Cardiac fibroblast (primary cell): ENCODE measurements at regions not wholly inside any gene's neighbourhood (a gene's known extent, or its start where the extent isn't known, plus 50 kb on each side); places are given as distances from the start of the nearest gene placed in this dataset.

Source experiments
- DNase-seq, 2 donors: peaks; one replicate each; pipeline versions ENCODE4 v3.0.0 to v3.0.0-alpha.2; 2010; ENCODE audit warnings: low read depth in 2 of 2
- H3K4me3 ChIP-seq, 2 donors: replicated peaks in 1 of 2; 1 replicate in 1 of 2; 2 replicates in 1 of 2; pipeline ENCODE4 v1.5.1; 2011; ENCODE audit warnings: low read depth in 2 of 2, low read length in 2 of 2, mild to moderate bottlenecking in 2 of 2, moderate library complexity in 1 of 2
- TF ChIP-seq, protein P1 (sequence below): IDR thresholded peaks from one replicate; pipeline ENCODE4 v1.5.1; 2011; ENCODE audit warnings: low read depth, mild to moderate bottlenecking, low read length, inconsistent platforms

DNA sequence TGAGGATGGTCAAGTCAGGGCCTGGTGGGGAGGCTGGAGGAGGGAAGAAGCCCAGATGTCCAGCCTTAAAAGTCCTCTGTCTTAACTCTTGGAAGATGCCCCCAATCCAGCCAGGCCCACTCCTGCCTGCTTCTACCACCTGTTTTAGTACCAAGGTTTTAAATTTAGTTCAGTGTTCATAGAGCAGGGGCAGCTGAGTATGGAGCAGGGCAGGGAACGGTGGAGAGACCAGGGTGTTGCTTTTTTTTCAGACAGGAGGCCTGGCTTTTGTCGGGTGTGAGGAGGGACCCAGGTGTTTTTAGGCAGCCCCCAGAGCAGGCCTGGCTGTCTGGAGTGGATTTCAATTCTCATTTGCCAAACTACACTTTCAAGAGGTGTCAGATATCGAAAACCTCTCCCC lies 278.8 kb downstream of the CDC5L start:
- no peak overlapping the region for H3K4me3 ChIP-seq
- no peak for DNase-seq
- TF ChIP-seq, protein P1, sequence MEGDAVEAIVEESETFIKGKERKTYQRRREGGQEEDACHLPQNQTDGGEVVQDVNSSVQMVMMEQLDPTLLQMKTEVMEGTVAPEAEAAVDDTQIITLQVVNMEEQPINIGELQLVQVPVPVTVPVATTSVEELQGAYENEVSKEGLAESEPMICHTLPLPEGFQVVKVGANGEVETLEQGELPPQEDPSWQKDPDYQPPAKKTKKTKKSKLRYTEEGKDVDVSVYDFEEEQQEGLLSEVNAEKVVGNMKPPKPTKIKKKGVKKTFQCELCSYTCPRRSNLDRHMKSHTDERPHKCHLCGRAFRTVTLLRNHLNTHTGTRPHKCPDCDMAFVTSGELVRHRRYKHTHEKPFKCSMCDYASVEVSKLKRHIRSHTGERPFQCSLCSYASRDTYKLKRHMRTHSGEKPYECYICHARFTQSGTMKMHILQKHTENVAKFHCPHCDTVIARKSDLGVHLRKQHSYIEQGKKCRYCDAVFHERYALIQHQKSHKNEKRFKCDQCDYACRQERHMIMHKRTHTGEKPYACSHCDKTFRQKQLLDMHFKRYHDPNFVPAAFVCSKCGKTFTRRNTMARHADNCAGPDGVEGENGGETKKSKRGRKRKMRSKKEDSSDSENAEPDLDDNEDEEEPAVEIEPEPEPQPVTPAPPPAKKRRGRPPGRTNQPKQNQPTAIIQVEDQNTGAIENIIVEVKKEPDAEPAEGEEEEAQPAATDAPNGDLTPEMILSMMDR: no peak

DNA sequence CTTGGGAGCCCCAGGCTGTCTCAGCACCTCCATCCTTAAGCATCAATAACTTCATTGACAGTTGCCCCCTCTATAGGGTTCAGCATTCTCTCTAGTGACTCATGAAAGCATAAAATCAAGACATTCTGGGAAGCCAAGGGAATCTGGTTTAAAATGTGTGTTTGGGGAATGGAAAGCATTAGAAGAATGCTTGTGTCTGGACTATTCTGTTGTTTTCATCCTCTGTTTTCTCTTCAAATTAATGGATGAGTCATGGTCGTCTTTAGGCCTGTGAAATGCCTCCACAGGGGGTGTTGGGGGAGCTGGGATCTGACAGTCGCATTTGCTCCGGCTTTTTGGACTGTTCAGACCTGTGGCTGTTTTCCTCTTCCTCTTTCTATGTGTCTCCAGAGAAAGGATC lies 279.7 kb downstream of the CDC5L start:
- peak; percentile 88 to 92 for DNase-seq
- no peak overlapping the region for H3K4me3 ChIP-seq
- TF ChIP-seq, protein P1: no peak

DNA sequence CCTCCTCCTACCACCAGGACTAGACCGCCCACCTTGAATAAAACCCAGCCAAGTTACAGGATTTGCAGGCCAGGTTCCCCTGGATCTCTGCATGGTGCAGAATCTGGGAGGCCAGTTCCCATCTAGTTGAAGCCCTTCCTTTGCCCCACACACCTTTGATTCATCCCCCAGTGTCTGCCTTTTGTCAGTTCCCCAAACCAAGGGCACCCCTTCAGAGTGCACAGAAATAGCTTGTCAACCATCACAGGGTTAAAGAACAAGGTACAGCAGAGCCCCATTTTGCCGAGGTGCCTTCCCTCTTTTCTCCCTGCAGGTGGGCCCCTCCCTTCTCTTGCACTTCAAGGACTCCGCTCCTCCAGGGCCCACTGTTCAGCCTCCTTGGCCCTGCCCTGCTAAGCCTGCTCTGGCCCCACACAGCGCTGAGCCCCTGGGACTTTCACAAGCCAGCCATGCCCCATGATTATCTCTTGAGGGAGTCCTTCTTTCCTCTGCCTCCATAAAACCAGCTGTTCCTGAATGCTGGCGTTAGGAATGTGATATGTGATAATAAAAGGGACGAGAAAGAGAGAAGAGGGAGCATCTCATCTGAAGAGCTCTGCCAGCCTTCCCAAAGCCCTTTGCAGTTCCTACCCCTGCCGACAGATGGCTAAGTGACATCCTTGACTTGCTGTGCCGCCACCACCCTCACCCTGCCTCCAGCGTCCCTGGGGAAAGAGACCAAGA lies 280.3 kb downstream of the CDC5L start:
- DNase-seq: peak; percentile 24 to 36
- no peak overlapping the region for H3K4me3 ChIP-seq
- TF ChIP-seq, protein P1: peak; percentile 59

DNA sequence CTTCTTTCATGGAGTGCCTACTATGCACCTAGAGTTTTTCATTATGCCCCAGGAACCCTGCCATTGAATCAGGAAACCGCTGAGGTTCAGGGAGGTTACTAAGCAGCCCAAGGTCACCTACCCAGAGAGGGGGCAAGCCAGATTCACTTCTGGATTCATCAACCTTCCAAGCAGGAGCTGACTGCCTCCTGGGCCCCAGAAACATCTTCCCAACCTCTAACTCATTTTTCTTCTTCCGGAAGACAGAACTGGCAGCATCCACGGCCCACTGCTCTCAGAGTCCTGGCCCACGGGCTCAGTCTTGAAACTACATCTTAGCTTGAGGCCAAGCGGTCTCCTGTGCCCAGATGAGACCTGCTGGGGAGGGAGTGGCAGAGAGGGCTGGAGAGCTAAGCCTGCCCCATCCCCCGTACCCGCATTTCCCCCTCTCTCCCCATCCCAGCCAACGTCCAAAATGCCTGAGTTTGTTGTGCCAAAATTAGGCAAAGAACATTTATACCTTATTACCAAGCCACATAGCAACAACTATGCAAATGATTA lies 281.0 kb downstream of the CDC5L start:
- no peak for DNase-seq
- TF ChIP-seq, protein P1: no peak
- no peak overlapping the region for H3K4me3 ChIP-seq

DNA sequence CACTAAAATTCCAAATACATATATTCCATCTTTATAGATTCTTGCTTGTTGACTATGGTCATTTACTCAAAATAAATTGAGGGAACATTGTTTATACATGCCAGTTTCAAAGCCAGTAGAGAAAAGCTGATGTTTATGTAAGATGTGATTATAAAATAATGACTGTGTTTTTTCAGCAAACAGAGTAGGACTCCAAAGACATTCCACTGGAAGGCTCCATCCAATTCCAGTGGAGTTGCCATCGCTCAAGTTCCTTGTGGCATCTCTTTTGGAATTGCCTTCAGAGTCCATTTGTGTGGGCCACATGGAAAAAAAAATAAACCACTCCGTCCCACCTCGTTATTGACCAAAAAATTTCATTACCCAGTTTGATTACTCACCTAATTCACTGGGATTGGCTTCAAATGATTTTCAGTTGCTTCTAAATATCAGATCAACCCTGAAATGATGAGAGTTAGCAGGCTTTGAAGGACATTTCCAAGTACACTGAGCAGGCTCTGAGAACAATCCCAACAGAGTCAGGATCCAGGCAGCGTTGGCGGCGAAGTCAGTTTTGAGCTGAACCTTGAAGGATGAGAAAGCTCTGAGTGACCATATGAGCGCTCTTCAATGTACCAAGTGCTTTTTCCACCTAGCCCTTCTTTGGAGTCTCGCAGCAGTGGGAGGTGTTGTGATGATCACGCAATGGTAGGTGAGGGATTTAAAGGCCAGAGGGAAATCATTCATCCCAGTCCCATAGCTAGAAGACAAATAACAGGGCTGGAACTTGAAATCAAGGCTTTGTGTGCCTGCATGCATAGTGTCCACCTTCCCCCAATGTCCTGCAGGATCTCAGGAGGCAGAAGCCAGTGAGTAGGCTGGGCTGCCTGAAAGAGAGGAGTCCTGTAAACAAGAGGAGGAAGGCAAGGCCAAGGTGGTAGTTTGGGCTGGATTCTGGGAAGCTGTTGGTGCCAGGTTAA lies 281.7 kb downstream of the CDC5L start:
- TF ChIP-seq, protein P1: no peak
- H3K4me3 ChIP-seq: no peak overlapping the region
- DNase-seq: no peak

DNA sequence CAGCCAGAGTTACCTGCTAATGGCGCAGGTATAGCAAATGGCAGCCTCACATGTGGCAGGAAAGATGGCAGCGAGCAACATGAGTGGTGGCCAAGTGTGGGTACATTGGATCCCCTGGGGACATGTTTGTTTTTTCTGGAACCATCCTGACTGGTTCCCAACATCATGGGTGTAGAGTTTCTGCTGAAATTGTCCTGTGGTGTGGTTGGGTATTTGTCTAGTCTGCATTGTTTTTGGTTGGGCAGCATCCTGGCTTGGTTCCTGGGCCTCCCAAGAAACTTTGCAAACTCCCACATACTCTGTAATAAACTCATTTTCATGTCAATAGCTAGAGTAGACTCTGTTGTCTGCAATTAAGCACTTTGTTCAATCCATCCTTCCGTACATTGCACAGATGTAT lies 282.6 kb downstream of the CDC5L start:
- no peak for DNase-seq
- TF ChIP-seq, protein P1: no peak
- H3K4me3 ChIP-seq: no peak overlapping the region
